Gastroesophageal sphincter (tissue), 3 donors: ENCODE measurements at regions not wholly inside any gene's neighbourhood (a gene's known extent, or its start where the extent isn't known, plus 50 kb on each side); places are given as distances from the start of the nearest gene placed in this dataset.

Experiments used
- CTCF ChIP-seq, 4 experiments: fragments of 200-600 bp in 2 of 4; fragments of 450-650 bp in 2 of 4; sonication (generic) in 1 of 4; IDR thresholded peaks; one replicate each; pipeline ENCODE4 v1.5.1; 2017 to 2019; ENCODE audit warnings: antibody characterized with exemption in 4 of 4, mild to moderate bottlenecking in 2 of 4, moderate library complexity in 2 of 4
- EP300 ChIP-seq: sonication (generic); formaldehyde crosslinking; IDR thresholded peaks from one replicate; pipeline ENCODE4 v1.6.1; 2017; ENCODE audit warnings: antibody characterized with exemption, mild to moderate bottlenecking
- POLR2A ChIP-seq, 2 donors: fragments of 450-650 bp; IDR thresholded peaks; one replicate each; pipeline ENCODE4 v1.6.1; 2017; ENCODE audit warnings: antibody characterized with exemption in 2 of 2, mild to moderate bottlenecking in 2 of 2, moderate library complexity in 1 of 2
- POLR2AphosphoS5 ChIP-seq: sonication (generic); formaldehyde crosslinking; IDR thresholded peaks from one replicate; pipeline ENCODE4 v1.6.1; 2017; ENCODE audit warnings: antibody characterized with exemption

DNA sequence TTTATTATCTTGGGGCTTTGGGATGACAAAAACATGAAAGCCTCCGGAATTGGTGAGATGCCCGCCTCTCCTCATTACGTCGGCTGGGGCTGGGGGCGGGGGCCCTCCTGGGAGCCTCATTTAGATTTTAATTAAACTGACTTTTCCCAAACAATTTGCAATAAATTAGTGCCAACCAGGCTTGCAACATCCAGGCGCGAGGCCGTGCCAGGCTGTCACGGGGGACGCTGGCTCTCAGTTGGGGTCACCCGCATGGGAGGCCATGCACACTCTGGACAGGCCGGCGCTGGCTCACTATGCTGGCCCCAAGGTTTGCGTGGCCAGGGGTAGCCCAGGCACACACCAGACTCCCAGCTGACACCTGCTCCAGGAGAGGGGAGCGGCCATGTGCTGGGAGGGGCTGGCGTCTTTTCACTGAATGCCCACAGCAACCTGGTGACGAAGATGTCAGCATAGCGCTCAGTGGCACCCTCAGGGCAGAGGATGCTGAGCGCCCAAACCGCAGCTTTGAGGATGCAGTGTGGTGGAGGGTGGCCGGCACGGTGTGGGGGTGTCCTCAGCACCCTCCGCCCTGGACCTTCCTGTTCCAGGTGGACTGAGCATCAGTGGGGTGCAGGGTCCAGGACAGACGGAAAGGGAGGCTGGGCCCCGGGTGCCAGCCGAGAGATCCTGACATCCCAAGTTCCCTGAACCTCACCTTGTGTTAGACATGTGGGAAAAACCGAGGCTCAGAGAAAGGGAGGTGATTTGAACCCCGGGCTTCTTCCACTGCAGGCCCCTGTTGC, 190.8 kb upstream of the C14orf180 start:
- no peak for TF ChIP-seq POLR2A (IDR thresholded peaks at IDR 0.05)
- TF ChIP-seq POLR2AphosphoS5 = no peak
- TF ChIP-seq CTCF (IDR thresholded peaks at IDR 0.05) = no peak
- no peak for TF ChIP-seq EP300
